ENCODE measurements at regions not wholly inside any gene's neighbourhood (a gene's known extent, or its start where the extent isn't known, plus 50 kb on each side); places are given as distances from the start of the nearest gene placed in this dataset.

DNA sequence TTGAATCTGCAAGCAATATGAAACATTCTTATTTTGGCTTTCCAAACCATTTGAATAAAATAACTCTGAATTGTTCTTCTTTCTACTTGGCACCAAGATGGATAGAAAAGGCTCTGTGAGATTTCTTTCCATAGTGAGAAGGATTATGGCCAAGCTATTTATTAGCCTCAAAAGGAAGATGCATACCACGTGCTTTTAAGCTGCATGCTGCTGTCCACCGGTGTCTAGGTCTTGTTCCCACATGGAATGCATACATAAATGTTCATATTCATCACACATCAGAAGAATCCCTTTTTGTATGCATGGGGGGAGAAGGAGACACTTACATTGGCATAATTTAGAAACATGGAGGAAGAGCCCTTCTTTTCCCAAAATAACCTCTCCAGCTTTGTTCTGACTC is 273.4 kb downstream of the FAM76B start:
- Histone ChIP-seq H4K8ac (ENCODE audit: extremely low read depth, insufficient read depth, low read length) (no peak overlapping the region), H3K23ac (ENCODE audit: insufficient read length) (no peak overlapping the region), H4K5ac (ENCODE audit: insufficient read length, low read depth, low read length) (no peak overlapping the region), H3K4me3 (ENCODE audit: extremely low read depth in 1 of 4, insufficient read depth in 2 of 4, low read depth in 3 of 4, low read length in 4 of 4) (no peak overlapping the region), H3K9me3 (ENCODE audit: insufficient read depth in 2 of 2, low read depth in 1 of 2, low read length in 1 of 2) (no peaks in the 10 kb centered on the region), H3K79me2 (ENCODE audit: control insufficient read depth in 1 of 2, insufficient read depth in 2 of 2, low read length in 2 of 2) (no peaks in the 10 kb centered on the region), H3K4me2 (ENCODE audit: insufficient read depth in 1 of 2, low read depth in 2 of 2, low read length in 2 of 2) (no peak overlapping the region), H2BK15ac (ENCODE audit: low read length) (no peak overlapping the region), H3K27ac (ENCODE audit: low read depth, low read length) (no peak overlapping the region), H4K91ac (replicated peaks; ENCODE audit: insufficient read length, low read length) (no peak overlapping the region), H3K4ac (replicated peaks; ENCODE audit: insufficient read length, low read depth, low read length) (no peak overlapping the region), H2AFZ (ENCODE audit: low read length) (no peak overlapping the region), H3K4me1 (replicated peaks in 1 of 4; ENCODE audit: control insufficient read depth in 3 of 4, insufficient read depth in 4 of 4, low read length in 3 of 4) (peaks cover 0 to 3% (median 1%) of the 10 kb centered on the region in 4 experiments; a peak in 2 of 7 replicates), H2BK20ac (ENCODE audit: low read length) (no peak overlapping the region), H3K14ac (ENCODE audit: insufficient read length) (no peak overlapping the region), H3K36me3 (ENCODE audit: control insufficient read depth in 2 of 4, insufficient read depth in 4 of 4, low read length in 3 of 4) (no peaks in the 10 kb centered on the region), H3K23me2 (ENCODE audit: low read depth, low read length) (no peaks in the 10 kb centered on the region), H3K27me3 (replicated peaks in 1 of 4; ENCODE audit: control insufficient read depth in 3 of 4, extremely low read depth in 1 of 4, insufficient read depth in 3 of 4, low read length in 3 of 4) (no peaks in the 10 kb centered on the region), H3K9ac (replicated peaks in 1 of 4; ENCODE audit: extremely low read depth in 1 of 4, low read depth in 3 of 4, low read length in 3 of 4) (no peak overlapping the region), H2BK5ac (ENCODE audit: low read depth, low read length) (no peak overlapping the region), H3K56ac (replicated peaks; ENCODE audit: insufficient read length, low read depth, low read length) (no peak overlapping the region), H2BK120ac (replicated peaks; ENCODE audit: low read depth, low read length) (no peak overlapping the region), H2AK5ac (ENCODE audit: low read depth, low read length) (no peak overlapping the region), H3K79me1 (ENCODE audit: low read depth, low read length) (no peaks in the 10 kb centered on the region), H3K18ac (ENCODE audit: extremely low read depth, low read length) (no peak overlapping the region), H2BK12ac (ENCODE audit: low read depth, low read length) (no peak overlapping the region), H4K20me1 (replicated peaks in 1 of 2; ENCODE audit: control insufficient read depth in 1 of 2, insufficient read depth in 2 of 2, low read length in 2 of 2) (no peaks in the 10 kb centered on the region)
- WGBS, 2 experiments (ENCODE audit: extremely low coverage in 1 of 2, insufficient coverage in 1 of 2, insufficient read length in 1 of 2, insufficient replicate concordance in 2 of 2, low coverage in 1 of 2, low lambda C conversion rate in 2 of 2, missing lambda C conversion rate in 1 of 2): 90% methylated on average over 2 of the region's 2 CpGs; no CpG with 5 or more reads in 1 of the 2 experiments
- DNase-seq (ENCODE audit: low read depth in 1 of 2, low spot score in 2 of 2): no peak
- ChIA-PET POLR2A (ENCODE audit: partially characterized antibody) (interaction anchor here (1.0 kb wide), 1 partner anchor 21 kb away, joined by 3 read pairs; no protein-coding TSS in a partner anchor), CTCF (ENCODE audit: partially characterized antibody) (interaction anchor here (0.6 to 3.1 kb wide), 4 partner anchors 8 to 362 kb away, joined by 4 to 12 read pairs (median 4); no protein-coding TSS in a partner anchor)
- FAIRE-seq: no peak
- no peak for TF ChIP-seq KDM5A (IDR thresholded peaks at IDR 0.05; ENCODE audit: low read length)
- TF ChIP-seq RBBP5 (IDR thresholded peaks at IDR 0.05; ENCODE audit: borderline replicate concordance, low read depth, low read length): no peak
- TF ChIP-seq, protein P1, sequence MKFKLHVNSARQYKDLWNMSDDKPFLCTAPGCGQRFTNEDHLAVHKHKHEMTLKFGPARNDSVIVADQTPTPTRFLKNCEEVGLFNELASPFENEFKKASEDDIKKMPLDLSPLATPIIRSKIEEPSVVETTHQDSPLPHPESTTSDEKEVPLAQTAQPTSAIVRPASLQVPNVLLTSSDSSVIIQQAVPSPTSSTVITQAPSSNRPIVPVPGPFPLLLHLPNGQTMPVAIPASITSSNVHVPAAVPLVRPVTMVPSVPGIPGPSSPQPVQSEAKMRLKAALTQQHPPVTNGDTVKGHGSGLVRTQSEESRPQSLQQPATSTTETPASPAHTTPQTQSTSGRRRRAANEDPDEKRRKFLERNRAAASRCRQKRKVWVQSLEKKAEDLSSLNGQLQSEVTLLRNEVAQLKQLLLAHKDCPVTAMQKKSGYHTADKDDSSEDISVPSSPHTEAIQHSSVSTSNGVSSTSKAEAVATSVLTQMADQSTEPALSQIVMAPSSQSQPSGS (IDR thresholded peaks at IDR 0.05; ENCODE audit: low read length): no peak
- no peak for TF ChIP-seq ASH2L (IDR thresholded peaks at IDR 0.05; ENCODE audit: low read length)
- TF ChIP-seq SUZ12 (IDR thresholded peaks at IDR 0.05; ENCODE audit: low read length): no peak
- no peak for TF ChIP-seq FOSL1 (IDR thresholded peaks at IDR 0.05; ENCODE audit: insufficient read depth, low read depth, low read length)
- no peak for TF ChIP-seq CHD2 (IDR thresholded peaks at IDR 0.05; ENCODE audit: low read length)
- TF ChIP-seq CBX5 (IDR thresholded peaks at IDR 0.05; ENCODE audit: low read depth, low read length): no peak
- TF ChIP-seq ZNF274 (IDR thresholded peaks at IDR 0.05; ENCODE audit: borderline replicate concordance, extremely low read depth, low read length): no peak
- no peak for TF ChIP-seq JUN (IDR thresholded peaks at IDR 0.05; ENCODE audit: low read depth, low read length)
- no peak for TF ChIP-seq JUND (IDR thresholded peaks at IDR 0.05; ENCODE audit: low read length)
- TF ChIP-seq SIRT6 (IDR thresholded peaks at IDR 0.05; ENCODE audit: low read length): no peak
- TF ChIP-seq HDAC2 (IDR thresholded peaks at IDR 0.05; ENCODE audit: borderline replicate concordance in 1 of 2, low read depth in 2 of 2, low read length in 2 of 2): no peak
